Activated naive CD4-positive, alpha-beta T cell treated with anti-CD3 and anti-CD28 coated beads, Interleukin-2, amount 50 U/mL, for 24 hours (primary cell): ENCODE measurements at regions not wholly inside any gene's neighbourhood (a gene's known extent, or its start where the extent isn't known, plus 50 kb on each side); places are given as distances from the start of the nearest gene placed in this dataset.

Experiments
- H3K27ac Mint-ChIP-seq: one replicate; pipeline ENCODE4 v1.8.0; 2021; ENCODE audit warnings: mild to moderate bottlenecking, mixed read lengths
- H3K27me3 Mint-ChIP-seq: one replicate; pipeline ENCODE4 v1.8.0; 2021; ENCODE audit warnings: mixed read lengths
- H3K36me3 Mint-ChIP-seq: one replicate; pipeline ENCODE4 v1.8.0; 2021; ENCODE audit warnings: mixed read lengths
- H3K4me1 Mint-ChIP-seq: one replicate; pipeline ENCODE4 v1.8.0; 2021; ENCODE audit warnings: mixed read lengths
- H3K4me3 Mint-ChIP-seq: one replicate; pipeline ENCODE4 v1.8.0; 2021; ENCODE audit warnings: mild to moderate bottlenecking, mixed read lengths
- H3K9me3 Mint-ChIP-seq: one replicate; pipeline ENCODE4 v1.8.0; 2021; ENCODE audit warnings: mixed read lengths

DNA sequence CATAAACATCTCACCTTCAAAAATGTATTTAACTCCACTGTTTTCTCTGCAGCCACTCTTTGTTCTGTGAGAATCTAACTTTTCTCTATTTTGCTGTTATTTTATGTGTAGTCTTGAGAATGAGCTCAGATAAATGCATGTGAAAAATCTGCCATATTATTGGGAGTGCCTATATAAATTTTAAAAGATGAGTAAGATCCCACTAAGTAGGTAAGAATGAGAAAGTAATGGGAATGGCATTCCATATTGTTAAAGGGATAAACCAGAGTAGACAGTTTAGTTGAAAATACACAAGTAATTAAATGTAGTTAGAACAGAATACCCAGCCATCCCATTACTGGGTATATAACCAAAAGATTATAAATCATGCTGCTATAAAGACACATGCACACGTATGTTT lies 817.2 kb downstream of the FAM181B start:
- H3K4me3 Mint-ChIP-seq: no peak overlapping the region
- no peaks in the 10 kb centered on the region for H3K36me3 Mint-ChIP-seq
- peaks cover 9% of the 10 kb centered on the region for H3K4me1 Mint-ChIP-seq
- no peak overlapping the region for H3K27ac Mint-ChIP-seq
- no peaks in the 10 kb centered on the region for H3K27me3 Mint-ChIP-seq
- H3K9me3 Mint-ChIP-seq: no peaks in the 10 kb centered on the region

DNA sequence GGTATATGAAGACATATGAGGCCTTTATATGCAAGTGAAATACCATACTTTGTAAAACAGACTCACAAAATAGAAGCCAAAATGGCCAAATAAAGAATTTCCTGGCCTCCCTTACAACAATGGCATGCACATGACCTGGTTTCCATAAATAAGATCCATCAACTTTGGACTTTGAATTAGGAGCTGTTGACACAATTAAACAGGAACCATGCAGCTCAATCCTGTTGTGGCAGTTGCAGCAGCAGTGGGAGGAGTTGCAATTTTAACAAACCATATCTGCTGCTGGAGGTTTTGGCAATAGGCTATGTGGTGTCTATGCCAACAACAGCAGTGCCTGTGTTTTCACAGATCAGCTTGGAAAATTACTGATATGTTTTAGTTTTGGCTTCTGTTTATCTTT lies 818.6 kb downstream of the FAM181B start:
- H3K4me1 Mint-ChIP-seq: peaks cover 9% of the 10 kb centered on the region
- H3K9me3 Mint-ChIP-seq: no peaks in the 10 kb centered on the region
- no peak overlapping the region for H3K27ac Mint-ChIP-seq
- no peaks in the 10 kb centered on the region for H3K27me3 Mint-ChIP-seq
- H3K36me3 Mint-ChIP-seq: no peaks in the 10 kb centered on the region
- no peak overlapping the region for H3K4me3 Mint-ChIP-seq

DNA sequence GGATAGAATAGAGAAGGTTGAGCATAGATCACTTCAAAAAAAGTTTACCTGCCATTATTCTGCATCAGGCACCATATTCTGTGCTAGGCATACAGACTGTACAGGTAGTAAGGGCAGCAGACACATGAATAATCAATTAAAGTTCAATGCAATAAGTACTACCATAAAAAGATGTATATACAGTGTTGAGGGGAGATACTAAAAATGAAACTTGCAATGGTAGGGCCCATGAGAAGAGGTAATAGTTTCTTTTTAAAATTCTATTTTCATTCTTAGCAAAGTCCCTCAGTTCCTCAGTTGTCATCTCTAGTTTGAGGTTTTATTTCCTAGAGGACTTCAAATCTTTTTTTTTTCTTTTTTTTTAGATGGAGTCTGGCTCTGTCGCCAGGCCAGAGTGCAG lies 819.9 kb downstream of the FAM181B start:
- H3K9me3 Mint-ChIP-seq: no peaks in the 10 kb centered on the region
- no peak overlapping the region for H3K4me3 Mint-ChIP-seq
- H3K27me3 Mint-ChIP-seq: no peaks in the 10 kb centered on the region
- H3K27ac Mint-ChIP-seq: no peak overlapping the region
- no peaks in the 10 kb centered on the region for H3K36me3 Mint-ChIP-seq
- H3K4me1 Mint-ChIP-seq: peaks cover 9% of the 10 kb centered on the region

DNA sequence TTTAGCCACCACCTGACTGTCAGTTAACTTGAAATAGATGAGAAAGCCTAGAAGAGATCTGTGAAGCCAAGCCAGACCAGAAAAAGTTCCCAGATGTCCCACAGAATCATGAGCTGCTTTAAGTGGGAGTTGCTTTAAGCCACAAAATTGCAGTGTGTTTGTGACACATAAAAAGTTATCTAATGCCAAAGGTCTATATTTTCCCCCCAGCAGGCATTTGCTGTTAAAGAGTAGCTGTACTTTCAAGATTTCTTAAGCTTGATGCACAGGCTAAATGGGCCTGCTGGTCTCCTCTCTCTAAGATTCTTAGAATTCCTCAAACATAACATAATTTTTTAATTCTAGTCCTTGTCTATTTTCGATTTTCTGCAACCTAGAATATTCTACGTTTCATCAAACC lies 825.7 kb downstream of the FAM181B start:
- no peaks in the 10 kb centered on the region for H3K27me3 Mint-ChIP-seq
- H3K36me3 Mint-ChIP-seq: no peaks in the 10 kb centered on the region
- H3K27ac Mint-ChIP-seq: no peak overlapping the region
- H3K9me3 Mint-ChIP-seq: no peaks in the 10 kb centered on the region
- no peak overlapping the region for H3K4me3 Mint-ChIP-seq
- peaks cover 7% of the 10 kb centered on the region for H3K4me1 Mint-ChIP-seq

DNA sequence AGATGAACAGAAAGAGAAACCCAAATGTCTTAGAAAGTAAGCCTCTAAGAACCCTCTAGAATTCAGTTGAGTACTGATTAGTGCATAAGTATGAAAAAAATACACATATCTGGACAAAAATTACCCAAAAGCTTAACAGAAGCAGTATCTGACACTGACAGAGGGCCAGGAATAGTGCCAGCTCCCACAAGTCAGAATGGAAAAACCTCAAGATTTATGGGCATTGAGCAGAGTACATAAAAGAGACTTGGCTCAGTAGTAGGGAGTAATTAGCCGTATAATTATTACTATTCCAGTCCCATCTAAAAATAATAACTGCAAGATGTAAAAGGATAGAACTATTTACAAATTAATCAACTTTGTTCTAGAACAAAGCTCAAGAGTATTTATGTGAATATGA lies 834.5 kb downstream of the FAM181B start:
- Mint-ChIP-seq H3K36me3 (no peaks in the 10 kb centered on the region), H3K4me1 (no peaks in the 10 kb centered on the region), H3K9me3 (no peaks in the 10 kb centered on the region), H3K27ac (no peak overlapping the region), H3K27me3 (no peaks in the 10 kb centered on the region), H3K4me3 (no peak overlapping the region)

DNA sequence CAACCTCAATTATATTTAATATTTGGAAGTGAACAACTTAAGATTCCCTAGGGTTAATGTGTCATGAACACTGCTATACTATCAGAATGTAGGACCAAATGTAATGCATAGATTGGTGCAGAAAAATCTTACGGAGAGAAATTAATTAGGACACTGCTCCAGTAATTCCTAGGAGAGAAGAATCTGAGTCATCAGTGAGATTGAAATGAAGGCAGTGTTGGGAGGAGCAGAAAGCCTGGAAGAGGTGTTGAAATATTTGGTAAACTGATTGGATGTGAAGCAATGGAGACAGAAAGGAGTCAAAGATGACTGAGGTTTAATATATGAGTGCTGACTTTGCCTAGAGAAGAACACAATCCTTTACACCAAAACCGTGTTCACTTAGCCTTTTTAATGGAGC lies 836.0 kb downstream of the FAM181B start:
- no peaks in the 10 kb centered on the region for H3K27me3 Mint-ChIP-seq

DNA sequence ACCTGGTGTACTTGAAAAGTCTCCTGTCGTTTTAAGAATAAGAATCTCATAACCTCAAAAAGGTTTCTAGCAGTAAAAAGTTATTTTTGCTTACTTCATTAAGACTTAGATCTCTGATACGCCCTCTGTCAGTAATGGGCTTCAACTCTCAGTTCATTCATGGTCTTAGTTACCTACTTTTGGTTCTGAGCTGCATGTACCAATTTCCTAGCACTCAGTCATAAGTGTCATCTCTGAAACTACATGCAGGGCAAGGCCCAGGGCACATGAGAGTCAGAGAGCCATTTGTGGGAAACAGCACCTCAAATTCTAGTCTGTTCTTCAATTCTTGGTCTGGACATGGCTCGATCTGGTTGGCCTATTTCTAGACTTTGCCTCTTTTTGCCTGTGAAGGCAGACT lies 838.4 kb downstream of the FAM181B start:
- no peaks in the 10 kb centered on the region for H3K27me3 Mint-ChIP-seq
- H3K9me3 Mint-ChIP-seq: peaks cover 5% of the 10 kb centered on the region
- no peaks in the 10 kb centered on the region for H3K36me3 Mint-ChIP-seq
- H3K4me3 Mint-ChIP-seq: no peak overlapping the region
- no peak overlapping the region for H3K27ac Mint-ChIP-seq
- H3K4me1 Mint-ChIP-seq: peaks cover 3% of the 10 kb centered on the region

More for the DNA sequence above, 836.0 kb downstream of the FAM181B start:
- no peak overlapping the region for H3K27ac Mint-ChIP-seq
- no peaks in the 10 kb centered on the region for H3K9me3 Mint-ChIP-seq
- H3K4me1 Mint-ChIP-seq: no peaks in the 10 kb centered on the region
- no peak overlapping the region for H3K4me3 Mint-ChIP-seq
- H3K36me3 Mint-ChIP-seq: no peaks in the 10 kb centered on the region

DNA sequence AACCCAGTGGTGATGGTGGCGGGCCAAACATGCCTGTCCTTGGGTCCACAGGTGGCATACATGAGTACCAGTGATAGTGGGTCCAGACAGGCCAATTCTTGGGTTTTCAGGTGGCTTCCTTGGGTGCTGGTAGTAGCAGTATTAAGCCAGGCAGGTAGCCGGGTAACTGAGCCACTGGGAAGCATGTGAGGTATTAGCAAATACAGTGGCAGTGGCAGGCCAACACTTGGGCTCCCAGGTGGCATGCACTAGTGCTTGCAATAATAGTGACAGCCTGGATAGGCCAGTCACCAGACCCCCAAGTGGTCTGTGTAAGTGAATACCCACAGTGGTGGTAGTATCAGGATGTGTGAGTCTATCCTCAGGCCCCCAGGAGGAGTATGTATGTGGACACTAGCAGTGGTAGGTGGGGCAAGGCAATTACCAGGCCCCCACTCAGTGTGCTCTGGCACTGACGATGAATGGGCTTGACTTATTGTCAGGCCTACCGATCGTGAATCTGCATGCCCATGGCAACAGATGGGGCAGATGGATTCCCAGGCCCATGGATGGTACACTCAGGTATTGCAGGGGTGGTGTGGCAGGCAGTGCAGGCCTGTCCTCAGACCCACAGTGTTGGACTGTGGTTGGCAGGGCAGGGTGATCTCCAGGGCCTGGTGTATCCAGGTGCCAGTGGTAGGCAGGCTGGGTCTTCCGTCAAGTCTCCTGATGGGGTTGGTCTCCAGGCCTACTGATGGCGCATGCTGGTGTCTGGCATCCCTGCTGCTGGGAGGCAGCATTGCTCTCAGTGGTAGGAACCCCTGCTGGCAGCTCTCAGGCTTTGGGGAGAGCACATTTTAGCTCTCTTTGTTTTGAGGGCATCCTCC lies 840.7 kb downstream of the FAM181B start:
- H3K27me3 Mint-ChIP-seq: no peaks in the 10 kb centered on the region

DNA sequence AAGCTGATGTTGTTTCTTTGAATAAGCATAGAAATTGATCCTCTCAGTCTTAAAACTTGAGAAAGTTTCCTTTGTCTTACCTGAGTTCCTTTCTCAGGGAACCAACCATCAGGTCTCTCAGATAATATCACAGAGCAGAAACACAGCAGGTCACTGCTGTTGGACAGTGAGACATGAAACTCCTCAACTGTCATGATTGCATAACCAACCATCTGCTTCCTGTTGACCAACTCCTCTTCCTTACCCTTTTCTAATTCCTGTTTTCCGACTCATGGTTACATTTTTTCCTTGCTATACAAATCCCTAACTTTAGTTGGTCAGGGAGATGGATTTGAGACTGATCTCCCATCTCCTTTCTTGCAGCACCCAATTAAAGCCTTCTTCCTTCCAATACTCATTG lies 845.3 kb downstream of the FAM181B start:
- peaks cover 10% of the 10 kb centered on the region for H3K9me3 Mint-ChIP-seq
- no peak overlapping the region for H3K27ac Mint-ChIP-seq
- H3K4me1 Mint-ChIP-seq: peaks cover 7% of the 10 kb centered on the region
- no peaks in the 10 kb centered on the region for H3K36me3 Mint-ChIP-seq
- no peak overlapping the region for H3K4me3 Mint-ChIP-seq
- H3K27me3 Mint-ChIP-seq: no peaks in the 10 kb centered on the region

More for the DNA sequence above, 840.7 kb downstream of the FAM181B start:
- Mint-ChIP-seq H3K4me3 (no peak overlapping the region), H3K9me3 (peaks cover 10% of the 10 kb centered on the region), H3K36me3 (no peaks in the 10 kb centered on the region), H3K4me1 (peaks cover 3% of the 10 kb centered on the region), H3K27ac (no peak overlapping the region)

DNA sequence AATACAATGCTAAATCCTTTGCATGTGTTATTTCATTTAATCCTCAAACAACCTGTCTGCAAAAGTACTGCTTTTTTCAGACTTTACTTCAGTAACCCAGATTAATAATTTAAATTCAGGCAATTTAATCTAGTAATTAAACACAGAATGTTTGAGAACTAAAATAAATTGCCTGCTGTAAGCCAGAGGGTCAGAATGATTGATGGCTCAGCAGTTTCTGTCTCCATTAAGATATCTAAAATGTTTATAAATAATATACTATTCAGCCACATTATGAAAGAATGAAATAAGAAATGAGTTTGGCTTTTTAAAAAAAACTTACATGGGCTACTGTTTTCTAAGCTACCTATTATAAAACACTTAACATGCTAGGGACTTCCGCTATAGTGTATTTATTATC lies 846.0 kb downstream of the FAM181B start:
- peaks cover 10% of the 10 kb centered on the region for H3K9me3 Mint-ChIP-seq
- H3K27me3 Mint-ChIP-seq: no peaks in the 10 kb centered on the region

DNA sequence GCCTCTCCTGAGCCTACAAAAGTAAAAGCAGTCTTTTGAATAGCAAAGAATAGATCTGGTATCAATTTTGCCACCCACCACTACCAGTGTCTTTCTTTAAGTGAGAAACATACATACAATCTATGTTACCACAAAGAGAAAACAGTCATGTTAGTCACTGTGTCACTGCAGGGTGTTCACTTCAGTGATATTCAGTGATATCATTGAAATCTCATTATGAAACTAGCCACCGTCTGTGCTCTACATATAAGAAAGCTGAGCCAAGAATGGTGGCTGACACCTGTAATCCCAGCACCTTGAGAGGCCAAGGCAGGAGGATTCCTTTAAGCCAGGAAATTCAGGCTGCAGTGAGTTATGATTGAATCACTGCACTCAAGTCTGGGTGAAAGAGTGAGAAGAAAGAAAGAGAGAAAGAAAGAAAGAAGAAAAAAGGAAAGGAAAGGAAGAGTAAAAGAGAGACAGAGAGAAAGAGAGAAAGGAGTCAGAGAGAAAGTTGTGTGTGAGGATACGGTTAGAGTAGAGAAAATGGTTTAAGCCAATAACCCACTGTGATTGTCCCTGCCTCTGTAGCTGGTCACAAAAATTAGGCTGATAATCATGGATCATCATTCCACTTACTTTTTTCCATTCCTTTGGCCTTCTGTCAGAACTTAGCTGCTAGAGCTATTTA lies 847.1 kb downstream of the FAM181B start:
- Mint-ChIP-seq H3K27me3 (no peaks in the 10 kb centered on the region), H3K4me1 (peaks cover 7% of the 10 kb centered on the region), H3K4me3 (no peak overlapping the region), H3K9me3 (peaks cover 10% of the 10 kb centered on the region), H3K27ac (peak overlapping the region; percentile 3), H3K36me3 (no peaks in the 10 kb centered on the region)

More for the DNA sequence above, 846.0 kb downstream of the FAM181B start:
- H3K27ac Mint-ChIP-seq: no peak overlapping the region
- no peaks in the 10 kb centered on the region for H3K36me3 Mint-ChIP-seq
- no peak overlapping the region for H3K4me3 Mint-ChIP-seq
- peaks cover 7% of the 10 kb centered on the region for H3K4me1 Mint-ChIP-seq

DNA sequence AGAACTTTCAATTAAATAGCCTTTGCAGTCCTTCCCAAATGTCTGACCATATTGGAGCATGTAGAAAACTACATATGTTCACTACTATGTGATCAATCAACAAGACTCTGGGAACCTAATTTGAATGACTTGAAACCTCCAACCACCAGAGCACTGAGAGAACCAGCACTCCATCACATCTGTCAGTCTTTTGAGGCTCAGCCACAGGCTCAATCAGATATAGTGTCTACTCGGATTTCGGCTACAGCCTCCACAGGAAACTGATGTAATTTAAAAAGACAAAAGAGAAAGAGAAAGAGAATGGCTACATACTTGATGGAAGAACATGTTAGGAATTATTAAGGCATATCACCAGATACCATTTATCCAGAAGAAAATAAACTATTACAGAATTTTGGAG lies 859.0 kb downstream of the FAM181B start:
- Mint-ChIP-seq H3K4me3 (peak overlapping the region; percentile 59), H3K4me1 (peaks cover 42% of the 10 kb centered on the region), H3K27ac (no peak overlapping the region), H3K27me3 (no peaks in the 10 kb centered on the region), H3K36me3 (no peaks in the 10 kb centered on the region), H3K9me3 (no peaks in the 10 kb centered on the region)

DNA sequence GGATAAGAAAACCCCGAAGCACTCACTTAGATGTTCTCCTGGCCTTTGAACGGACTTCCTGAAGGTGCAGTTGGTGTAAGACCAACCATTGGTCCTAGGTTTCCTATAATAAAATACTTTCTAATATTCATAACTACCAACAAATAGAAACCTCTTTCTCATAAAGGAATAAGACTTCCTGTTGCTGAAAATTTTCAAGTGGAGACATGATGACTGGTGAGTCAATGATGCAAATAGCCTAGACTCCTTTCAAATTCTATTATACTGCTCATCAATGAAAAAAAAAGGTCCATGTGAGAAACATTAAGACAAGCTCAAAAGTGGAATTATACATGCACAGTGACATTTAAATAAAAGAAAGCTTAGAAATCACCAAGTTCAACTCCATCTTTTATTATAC lies 862.8 kb downstream of the FAM181B start:
- peak overlapping the region; percentile 83 for H3K4me3 Mint-ChIP-seq
- peaks cover 2% of the 10 kb centered on the region for H3K36me3 Mint-ChIP-seq
- no peaks in the 10 kb centered on the region for H3K9me3 Mint-ChIP-seq
- H3K27ac Mint-ChIP-seq: no peak overlapping the region
- no peaks in the 10 kb centered on the region for H3K27me3 Mint-ChIP-seq
- peaks cover 70% of the 10 kb centered on the region for H3K4me1 Mint-ChIP-seq

DNA sequence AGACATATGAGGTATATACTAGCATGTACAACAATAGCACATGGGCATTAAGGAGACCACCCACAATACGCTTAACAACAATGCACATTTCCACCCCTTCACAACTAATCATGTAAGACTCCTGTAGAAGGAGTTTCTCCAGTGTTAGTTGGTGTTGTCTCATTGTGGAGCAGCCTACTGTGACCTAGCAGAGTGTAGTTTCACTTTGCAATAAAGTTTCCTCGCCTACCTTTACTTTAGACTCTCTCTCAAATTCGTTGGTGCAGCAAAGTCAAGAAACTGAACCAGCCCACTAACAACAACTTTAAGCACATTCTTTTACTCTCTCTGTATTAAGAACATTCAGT lies 863.6 kb downstream of the FAM181B start:
- Mint-ChIP-seq H3K4me1 (peaks cover 64% of the 10 kb centered on the region), H3K9me3 (no peaks in the 10 kb centered on the region), H3K27me3 (no peaks in the 10 kb centered on the region), H3K4me3 (peak overlapping the region; percentile 83), H3K36me3 (peaks cover 2% of the 10 kb centered on the region), H3K27ac (peak overlapping the region; percentile 71)

DNA sequence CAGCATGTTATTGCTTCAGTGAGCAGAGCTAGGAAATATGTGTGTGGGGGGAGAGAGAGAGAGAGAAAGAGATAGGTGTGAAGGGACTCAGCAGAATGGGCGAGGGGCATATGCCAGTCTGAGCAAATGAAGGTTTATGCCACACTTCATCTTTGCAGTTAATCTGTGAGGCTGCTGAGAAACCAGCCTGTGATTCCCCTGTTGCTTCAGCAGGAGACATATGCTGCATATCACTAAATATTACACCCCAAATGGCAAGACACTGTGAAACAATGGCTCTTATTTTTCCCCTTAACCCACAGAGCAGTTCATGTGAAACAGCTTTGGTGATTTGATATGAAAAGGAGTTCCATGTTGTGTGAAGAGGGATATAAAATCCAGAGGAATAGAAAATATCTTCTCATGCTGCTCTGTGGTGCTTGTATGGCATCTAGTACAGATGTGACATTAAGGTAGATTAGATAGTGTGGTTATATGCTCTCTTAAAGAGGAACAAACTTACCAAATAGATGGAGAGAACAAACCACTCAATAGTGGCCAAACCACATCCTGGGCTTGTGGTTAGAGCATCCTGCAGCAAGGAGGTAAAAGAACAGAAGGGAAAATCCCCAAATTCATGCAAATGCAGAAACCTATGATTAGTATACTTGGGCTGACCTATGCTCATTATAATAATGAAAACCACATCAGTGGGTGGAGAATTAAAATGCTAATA lies 864.2 kb downstream of the FAM181B start:
- Mint-ChIP-seq H3K27me3 (no peaks in the 10 kb centered on the region), H3K36me3 (peaks cover 2% of the 10 kb centered on the region), H3K27ac (peak overlapping the region; percentile 64), H3K9me3 (no peaks in the 10 kb centered on the region), H3K4me3 (peak overlapping the region; percentile 83), H3K4me1 (peaks cover 62% of the 10 kb centered on the region)

DNA sequence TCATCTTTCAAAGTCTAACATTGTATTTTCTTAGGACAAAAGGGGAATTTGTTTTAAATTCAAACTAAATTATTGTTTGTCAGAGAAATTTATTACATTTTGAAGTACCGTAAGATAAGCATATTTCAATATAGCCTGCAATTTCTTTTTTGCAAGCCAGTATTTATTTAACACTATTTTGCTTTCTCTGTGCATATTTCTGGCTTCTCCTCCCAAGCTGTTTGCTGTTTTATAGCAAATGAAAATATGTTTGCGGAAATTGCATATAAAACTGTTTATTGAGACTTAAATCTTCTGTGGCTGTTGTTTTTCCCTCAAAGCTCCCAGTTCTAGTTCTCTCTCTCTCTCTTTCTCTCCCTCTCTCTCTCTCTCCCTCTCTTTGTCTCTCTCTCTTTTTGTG lies 866.8 kb downstream of the FAM181B start:
- Mint-ChIP-seq H3K27me3 (no peaks in the 10 kb centered on the region), H3K4me3 (no peak overlapping the region), H3K4me1 (peaks cover 60% of the 10 kb centered on the region), H3K36me3 (peaks cover 2% of the 10 kb centered on the region), H3K27ac (no peak overlapping the region), H3K9me3 (no peaks in the 10 kb centered on the region)
